Left cardiac atrium (tissue), 4 donors: ENCODE measurements at regions not wholly inside any gene's neighbourhood (a gene's known extent, or its start where the extent isn't known, plus 50 kb on each side); places are given as distances from the start of the nearest gene placed in this dataset.

ENCODE experiments used
- ATAC-seq, 2 donors: fragments of 200-7000 bp; cut with Tn5 transposase; one replicate each; pipeline ENCODE4 v1.9.1; 2020; ENCODE audit warnings: mild to moderate bottlenecking in 2 of 2, moderate library complexity in 2 of 2
- DNase-seq: peaks from one replicate; pipeline ENCODE4 v3.0.0-alpha.2; 2020
- intact Hi-C, 2 donors: fragments of 100-400 bp; cut with DNase I; formaldehyde crosslinking; loops; one replicate each; pipeline versions ENCODE4 v1.14.1 to v1.15.1; 2022 to 2023
- donor health status: DM: no; HTN: yes; CAD: no.
- donor health status: DM: no; HTN: yes; CAD: no; lungs with severe emphysema.
- donor health status: DM: yes; HTN: yes; CAD: no.
- donor health status: Dilated cardiomyopathy.

GRCh38 chr9:81492710-81493447 lies 196.5 kb downstream of the TLE1 start:
- no peak for DNase-seq
- ATAC-seq = peak in 1 of 2 donors; percentile 17
- intact Hi-C loops = no loop called here

GRCh38 chr9:81490605-81491331 lies 198.6 kb downstream of the TLE1 start:
- ATAC-seq (peak in 1 of 2 donors; percentile 47), DNase-seq (no peak)
- intact Hi-C loops = no loop called here

- intact Hi-C loops = no loop called here
- DNase-seq (no peak), ATAC-seq (no peak)
These were observed 200.3 kb downstream of the TLE1 start for GRCh38 chr9:81489046-81489445.

- intact Hi-C loops = no loop called here
- no peak for ATAC-seq
These were observed 208.3 kb downstream of the TLE1 start for GRCh38 chr9:81480828-81481604.

GRCh38 chr9:81479573-81479972 lies 209.8 kb downstream of the TLE1 start:
- ATAC-seq (no peak), DNase-seq (no peak)
- intact Hi-C loops = no loop called here

More at GRCh38 chr9:81480828-81481604, 208.3 kb downstream of the TLE1 start:
- no peak for DNase-seq

- ATAC-seq (no peak), DNase-seq (no peak)
- intact Hi-C loops = no loop called here
These were observed 211.7 kb downstream of the TLE1 start for GRCh38 chr9:81477669-81478068.

GRCh38 chr9:81476813-81477490 lies 212.4 kb downstream of the TLE1 start:
- ATAC-seq = no peak
- DNase-seq = no peak
- intact Hi-C loops = no loop called here

- intact Hi-C loops = no loop called here
- ATAC-seq (no peak), DNase-seq (no peak)
These were observed 214.6 kb downstream of the TLE1 start for GRCh38 chr9:81474792-81475191.

- intact Hi-C loops = no loop called here
- no peak for DNase-seq
- no peak for ATAC-seq
These were observed 215.2 kb downstream of the TLE1 start for GRCh38 chr9:81474125-81474524.

- no peak for DNase-seq
- ATAC-seq = no peak
- intact Hi-C loops = no loop called here
These were observed 215.6 kb downstream of the TLE1 start for GRCh38 chr9:81473708-81474107.

GRCh38 chr9:81473206-81473605 lies 216.1 kb downstream of the TLE1 start:
- no peak for ATAC-seq
- intact Hi-C loops = no loop called here
- DNase-seq = no peak

- peak in 1 of 2 donors; percentile 30 for ATAC-seq
- intact Hi-C loops = no loop called here
- DNase-seq = peak; percentile 31
These were observed 216.6 kb downstream of the TLE1 start for GRCh38 chr9:81472701-81473100.

GRCh38 chr9:81470864-81471263 lies 218.5 kb downstream of the TLE1 start:
- intact Hi-C loops = no loop called here
- ATAC-seq = no peak

GRCh38 chr9:81468084-81468595 lies 221.2 kb downstream of the TLE1 start:
- DNase-seq (no peak), ATAC-seq (no peak)
- intact Hi-C loops = no loop called here

More at GRCh38 chr9:81470864-81471263, 218.5 kb downstream of the TLE1 start:
- no peak for DNase-seq

- DNase-seq (no peak), ATAC-seq (no peak)
- intact Hi-C loops = no loop called here
These were observed 222.4 kb downstream of the TLE1 start for GRCh38 chr9:81466981-81467380.

GRCh38 chr9:81465468-81466011 lies 223.8 kb downstream of the TLE1 start:
- intact Hi-C loops = no loop called here
- ATAC-seq = peak in 1 of 2 donors; percentile 47
- DNase-seq = no peak

GRCh38 chr9:81462801-81463200 lies 226.5 kb downstream of the TLE1 start:
- no peak for ATAC-seq
- intact Hi-C loops = no loop called here
- no peak for DNase-seq

GRCh38 chr9:81461196-81461595 lies 228.2 kb downstream of the TLE1 start:
- ATAC-seq (no peak), DNase-seq (no peak)
- intact Hi-C loops = no loop called here

- DNase-seq = no peak
- no peak for ATAC-seq
- intact Hi-C loops = no loop called here
These were observed 228.7 kb downstream of the TLE1 start for GRCh38 chr9:81460693-81461092.
